ENCODE measurements at regions not wholly inside any gene's neighbourhood (a gene's known extent, or its start where the extent isn't known, plus 50 kb on each side); places are given as distances from the start of the nearest gene placed in this dataset.
"Not testable (repeated sequence)": the region's sequence is repeated elsewhere in the genome, so short reads cannot be mapped to it uniquely, and the experiment has no call there.

DNA sequence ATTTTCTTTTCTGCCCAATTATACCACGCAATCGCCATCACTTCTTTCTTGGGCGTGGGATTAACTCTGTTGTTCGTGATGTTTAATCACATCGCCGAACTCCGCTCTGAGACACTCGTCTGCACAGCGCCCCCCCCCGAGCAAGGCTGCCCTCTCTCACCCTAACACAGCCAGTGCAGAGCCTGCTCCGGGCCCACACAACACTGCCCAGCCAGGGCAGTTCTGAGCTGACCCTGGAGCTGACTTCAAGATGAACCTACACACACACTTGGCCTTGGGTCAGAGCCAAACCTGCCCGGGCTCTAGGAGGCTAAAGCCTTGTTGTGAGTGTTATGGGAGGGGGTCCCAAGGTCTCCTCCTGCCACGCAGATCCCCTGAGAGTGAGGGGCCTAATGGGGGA lies 64.6 kb upstream of the LRP8 start:
- Mint-ChIP-seq H3K4me3 (no peak overlapping the region), H3K9me3 (no peaks in the 10 kb centered on the region), H3K36me3 (no peaks in the 10 kb centered on the region), H3K27me3 (peaks cover 1% of the 10 kb centered on the region), H3K4me1 (peaks cover 4% of the 10 kb centered on the region), H3K27ac (no peak overlapping the region)
- ATAC-seq (ENCODE audit: low read depth) (no peak), DNase-seq (no peak)
- POLR2A ChIA-PET, result interaction anchor here (1.8 to 2.2 kb wide), 2 partner anchors 24 to 65 kb away, joined by 6 to 9 read pairs; partner anchors contain the start of gene LRP8

DNA sequence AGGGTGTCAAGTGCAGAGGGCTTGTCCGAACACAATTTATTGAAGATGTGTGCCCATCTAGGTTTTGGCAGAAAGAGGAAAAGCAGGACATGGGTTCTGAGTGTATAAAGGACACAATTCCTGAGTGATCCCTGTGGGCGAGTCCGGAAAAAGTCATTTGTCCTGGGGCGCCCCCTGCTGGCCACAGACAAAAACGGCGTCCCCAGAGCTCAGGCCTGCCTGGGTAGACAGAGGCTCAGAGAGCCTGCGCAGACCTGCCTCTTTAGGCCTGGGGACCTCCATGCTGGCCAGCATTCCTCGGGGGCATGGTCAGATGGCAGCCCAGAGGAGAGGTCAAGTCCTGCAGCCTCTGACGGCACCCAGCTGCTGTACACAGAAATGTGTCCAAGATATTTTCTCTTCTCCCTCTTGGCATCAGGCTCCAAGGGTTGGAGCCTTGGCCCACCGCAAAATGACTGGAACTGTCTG lies 65.5 kb upstream of the LRP8 start:
- POLR2A ChIA-PET, result interaction anchor here (1.2 to 2.2 kb wide), 4 partner anchors 10 to 115 kb away, joined by 3 to 9 read pairs (median 6); partner anchors contain the start of gene LRP8
- no peak overlapping the region for H3K4me3 Mint-ChIP-seq
- ATAC-seq (ENCODE audit: low read depth), result peak; percentile 83

DNA sequence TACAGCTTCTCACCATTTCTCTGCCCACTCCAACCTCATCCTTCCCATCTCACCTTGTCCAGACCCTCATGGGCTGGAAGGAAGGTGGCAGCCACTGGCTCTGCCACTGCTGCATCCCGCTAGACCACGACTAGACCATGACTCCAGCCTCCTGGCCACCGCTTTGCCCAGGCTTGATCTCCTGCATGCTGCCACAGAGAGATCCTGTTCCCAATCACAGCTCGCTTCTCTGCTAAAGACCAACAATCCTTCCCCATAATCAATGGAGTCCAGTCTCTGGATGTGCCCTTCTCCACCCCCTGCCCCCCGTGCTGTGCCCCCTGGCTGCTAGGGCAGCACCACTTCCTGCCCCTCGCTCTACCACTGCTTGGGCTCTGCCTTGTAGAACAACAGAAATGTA lies 64.9 kb upstream of the DMRTB1 start:
- Mint-ChIP-seq H3K36me3 (no peaks in the 10 kb centered on the region), H3K27ac (peak overlapping the region; percentile 31)
- POLR2A ChIA-PET, result interaction anchor here (1.2 to 2.2 kb wide), 2 partner anchors 9 to 26 kb away, joined by 3 to 9 read pairs; no protein-coding TSS in a partner anchor

More for the DNA sequence above, 65.5 kb upstream of the LRP8 start:
- DNase-seq, result peak; percentile 80
- Mint-ChIP-seq H3K27ac (no peak overlapping the region), H3K9me3 (no peaks in the 10 kb centered on the region), H3K36me3 (no peaks in the 10 kb centered on the region), H3K4me1 (peaks cover 4% of the 10 kb centered on the region), H3K27me3 (no peaks in the 10 kb centered on the region)

DNA sequence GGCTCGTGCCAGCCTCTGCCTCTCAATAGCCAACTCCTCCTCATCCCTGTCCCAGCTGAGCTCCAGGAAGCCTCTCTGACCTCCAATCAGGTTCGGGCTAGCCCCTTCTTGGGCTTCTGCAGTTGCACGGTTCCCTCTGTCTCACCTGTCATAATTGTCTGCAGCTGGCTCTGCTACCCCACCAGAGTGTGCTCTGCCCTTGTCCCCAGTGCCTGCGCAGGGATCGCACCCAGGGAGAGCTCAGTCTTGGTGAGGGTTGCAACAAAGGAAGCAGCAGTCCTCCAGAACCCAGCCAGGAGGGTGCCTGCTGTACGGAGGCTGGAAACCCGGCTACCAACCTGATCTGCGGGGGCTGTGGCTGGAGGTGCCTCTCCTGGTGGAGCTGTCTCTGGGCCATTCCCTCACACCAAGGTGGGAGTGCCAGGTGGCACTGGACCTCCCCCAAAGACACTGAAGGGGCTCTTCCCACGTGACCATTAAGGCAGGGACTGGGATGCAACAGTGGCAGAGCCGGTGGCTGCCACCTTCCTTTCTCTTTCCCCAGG lies 63.5 kb upstream of the DMRTB1 start:
- Mint-ChIP-seq H3K27me3 (no peaks in the 10 kb centered on the region), H3K4me3 (no peak overlapping the region), H3K27ac (no peak overlapping the region), H3K9me3 (no peaks in the 10 kb centered on the region), H3K4me1 (peaks cover 3% of the 10 kb centered on the region), H3K36me3 (no peaks in the 10 kb centered on the region)
- POLR2A ChIA-PET, result no interaction called here
- ATAC-seq (ENCODE audit: low read depth) (no peak), DNase-seq (no peak)

More for the DNA sequence above, 64.9 kb upstream of the DMRTB1 start:
- no peak for DNase-seq
- H3K27me3 Mint-ChIP-seq, result no peaks in the 10 kb centered on the region
- H3K4me3 Mint-ChIP-seq, result no peak overlapping the region
- no peak for ATAC-seq (ENCODE audit: low read depth)
- peaks cover 4% of the 10 kb centered on the region for H3K4me1 Mint-ChIP-seq
- no peaks in the 10 kb centered on the region for H3K9me3 Mint-ChIP-seq

- Mint-ChIP-seq H3K36me3 (no peaks in the 10 kb centered on the region), H3K4me3 (no peak overlapping the region), H3K9me3 (no peaks in the 10 kb centered on the region), H3K27me3 (no peaks in the 10 kb centered on the region), H3K27ac (no peak overlapping the region), H3K4me1 (peaks cover 3% of the 10 kb centered on the region)
- no peak for ATAC-seq (ENCODE audit: low read depth)
- no peak for DNase-seq
- POLR2A ChIA-PET, result interaction anchor here (0.5 to 0.6 kb wide), 2 partner anchors 85 to 705 kb away, joined by 3 to 4 read pairs; no protein-coding TSS in a partner anchor
Measured at GRCh38 chr1:53396573-53397268, 62.5 kb upstream of the DMRTB1 start.

- POLR2A ChIA-PET, result no interaction called here
- H3K4me3 Mint-ChIP-seq, result no peak overlapping the region
- no peaks in the 10 kb centered on the region for H3K36me3 Mint-ChIP-seq
- DNase-seq, result no peak
- peaks cover 3% of the 10 kb centered on the region for H3K4me1 Mint-ChIP-seq
- no peaks in the 10 kb centered on the region for H3K27me3 Mint-ChIP-seq
- H3K27ac Mint-ChIP-seq, result no peak overlapping the region
- ATAC-seq (ENCODE audit: low read depth), result no peak
- H3K9me3 Mint-ChIP-seq, result no peaks in the 10 kb centered on the region
Measured at GRCh38 chr1:53398091-53398490, 61.1 kb upstream of the DMRTB1 start.

GRCh38 chr1:53398576-53399365 lies 60.4 kb upstream of the DMRTB1 start:
- no peak for ATAC-seq (ENCODE audit: low read depth)
- no peaks in the 10 kb centered on the region for H3K4me1 Mint-ChIP-seq

GRCh38 chr1:53399370-53400133 lies 59.6 kb upstream of the DMRTB1 start:
- H3K36me3 Mint-ChIP-seq; DNase-seq; H3K27me3 Mint-ChIP-seq; H3K4me1 Mint-ChIP-seq; POLR2A ChIA-PET; ATAC-seq (ENCODE audit: low read depth); H3K9me3 Mint-ChIP-seq; H3K4me3 Mint-ChIP-seq; H3K27ac Mint-ChIP-seq: not testable (repeated sequence)

More at GRCh38 chr1:53398576-53399365, 60.4 kb upstream of the DMRTB1 start:
- Mint-ChIP-seq H3K27me3 (no peaks in the 10 kb centered on the region), H3K4me3 (no peak overlapping the region), H3K27ac (no peak overlapping the region), H3K9me3 (no peaks in the 10 kb centered on the region), H3K36me3 (no peaks in the 10 kb centered on the region)
- no peak for DNase-seq
- POLR2A ChIA-PET, result no interaction called here

DNA sequence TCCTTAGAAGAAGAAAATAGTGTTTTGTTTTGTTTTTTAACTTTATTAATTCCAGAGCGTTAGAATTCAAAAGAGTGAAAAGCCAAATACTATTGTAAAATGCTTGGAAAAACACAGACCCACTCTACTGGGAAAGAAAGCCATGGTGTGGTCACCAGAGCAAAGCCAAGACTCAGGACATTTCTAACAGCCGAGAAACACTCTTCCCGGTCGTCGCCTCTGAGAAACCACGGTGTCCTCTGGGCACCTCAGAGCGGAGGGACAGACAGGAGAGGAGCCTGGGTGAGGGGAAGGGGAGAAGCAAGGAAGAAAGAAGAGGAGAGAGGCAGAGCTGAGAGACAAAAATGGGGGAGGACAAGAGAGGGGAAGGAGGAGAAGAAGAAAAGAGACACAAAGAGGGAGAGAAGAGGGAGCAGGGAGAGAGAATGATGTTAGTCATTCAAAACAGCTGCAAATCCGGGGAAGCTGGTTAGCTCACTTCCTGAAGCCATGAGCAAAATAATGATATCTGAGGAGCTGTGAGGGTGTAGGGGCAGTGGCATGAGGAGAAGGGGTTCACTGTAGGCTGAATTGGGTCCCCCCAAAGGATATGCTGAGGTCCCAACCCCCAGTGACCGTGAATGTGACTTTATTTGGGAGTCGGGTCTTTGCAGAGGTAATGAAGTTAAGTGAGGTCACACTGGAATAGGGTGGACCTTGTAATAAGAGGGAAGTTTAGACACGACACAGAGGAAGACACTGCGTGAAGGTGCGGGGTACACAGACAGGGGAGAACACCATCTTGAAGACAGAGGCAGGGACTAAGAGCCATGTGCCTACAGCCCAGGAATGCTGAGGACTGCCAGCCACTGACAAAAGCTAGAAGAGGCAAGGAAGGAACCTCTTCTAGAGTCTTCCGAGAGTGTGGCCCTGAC lies 58.2 kb upstream of the DMRTB1 start:
- DNase-seq (no peak), ATAC-seq (ENCODE audit: low read depth) (no peak)
- POLR2A ChIA-PET, result no interaction called here
- Mint-ChIP-seq H3K27ac (no peak overlapping the region), H3K4me1 (no peaks in the 10 kb centered on the region), H3K36me3 (no peaks in the 10 kb centered on the region), H3K4me3 (no peak overlapping the region), H3K27me3 (no peaks in the 10 kb centered on the region), H3K9me3 (no peaks in the 10 kb centered on the region)

DNA sequence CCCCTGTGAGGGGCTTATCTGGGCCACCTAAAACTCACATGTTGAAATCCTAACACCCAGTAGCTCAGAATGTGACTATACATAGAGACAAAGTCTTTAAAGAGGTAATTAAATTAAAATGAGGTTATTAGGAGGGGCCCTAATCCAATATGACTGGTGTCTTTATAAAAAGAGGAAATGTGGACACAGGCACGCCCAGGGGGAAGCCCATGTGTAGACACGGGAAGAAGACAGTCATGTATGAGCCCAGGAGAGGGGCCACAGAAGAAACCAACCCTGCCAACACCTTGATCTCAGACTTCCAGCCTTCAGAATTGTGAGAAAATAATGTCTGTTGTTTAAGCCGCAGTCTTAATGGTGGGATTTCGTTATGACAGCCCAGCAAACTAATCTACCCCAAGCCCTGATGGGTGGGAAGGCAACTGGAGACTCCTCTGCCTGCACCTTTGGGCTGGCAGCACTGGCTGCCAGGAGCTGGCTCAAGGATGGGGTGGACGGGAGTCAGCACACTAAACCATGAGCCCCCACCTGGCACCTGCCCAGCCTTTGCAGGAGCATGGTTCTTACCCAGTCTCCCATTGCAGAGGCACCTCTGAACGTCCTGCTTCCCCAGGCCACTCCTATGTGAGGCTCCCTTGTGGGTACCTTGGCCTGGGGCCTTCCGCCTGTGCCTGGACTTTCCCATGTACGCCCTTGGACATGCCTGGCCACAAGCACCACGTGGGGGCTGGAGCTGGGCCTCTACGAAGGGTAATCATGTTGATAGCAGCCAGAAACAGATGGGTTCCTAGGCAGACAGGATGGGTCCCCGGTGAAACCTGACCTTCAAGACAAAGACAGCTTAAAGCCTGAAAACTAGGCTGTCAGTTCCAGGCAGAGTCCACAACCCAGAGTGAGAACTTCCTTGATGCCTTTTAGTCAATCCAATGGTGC lies 57.1 kb upstream of the DMRTB1 start:
- no peak overlapping the region for H3K27ac Mint-ChIP-seq
- H3K4me3 Mint-ChIP-seq, result no peak overlapping the region
- H3K36me3 Mint-ChIP-seq, result no peaks in the 10 kb centered on the region
- ATAC-seq (ENCODE audit: low read depth) (no peak), DNase-seq (no peak)
- H3K27me3 Mint-ChIP-seq, result no peaks in the 10 kb centered on the region
- POLR2A ChIA-PET, result no interaction called here
- no peaks in the 10 kb centered on the region for H3K4me1 Mint-ChIP-seq
- H3K9me3 Mint-ChIP-seq, result no peaks in the 10 kb centered on the region

DNA sequence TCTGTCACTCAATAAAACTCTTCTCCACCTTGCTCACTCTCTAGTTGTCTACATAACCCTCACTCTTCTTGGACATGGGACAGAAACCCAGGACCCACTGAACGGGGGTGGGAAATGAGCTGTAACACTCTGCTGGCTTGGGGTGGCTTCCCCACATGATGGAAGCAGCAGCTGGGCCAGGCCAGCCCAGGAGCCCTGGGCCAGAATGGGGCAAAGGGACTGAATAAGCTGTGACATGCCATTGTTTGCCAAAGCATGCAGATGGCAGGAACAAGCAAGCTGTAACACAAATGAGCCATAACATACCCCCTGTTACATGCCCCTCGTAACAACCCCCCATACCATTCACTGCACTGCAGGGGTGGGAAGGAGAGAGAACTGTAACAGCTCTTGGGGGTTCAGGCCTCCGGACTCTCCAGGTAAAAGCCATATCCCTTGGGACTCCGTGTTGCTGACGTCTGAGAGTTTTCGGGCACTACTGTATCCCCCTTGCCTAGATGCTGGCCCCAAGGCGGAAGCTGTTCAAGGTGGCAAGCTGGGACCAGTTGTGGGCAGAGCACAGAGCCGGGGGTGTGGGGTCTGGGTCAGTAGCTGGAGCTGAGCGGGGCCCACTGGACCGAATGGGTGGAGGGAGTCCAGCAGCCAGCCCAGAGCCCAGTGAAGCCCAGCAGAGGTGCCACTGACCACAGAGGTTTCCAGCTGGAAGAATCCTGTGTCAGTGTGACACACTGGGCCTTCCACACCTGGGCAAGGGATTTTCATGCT lies 56.1 kb upstream of the DMRTB1 start:
- no peak for DNase-seq
- no peaks in the 10 kb centered on the region for H3K9me3 Mint-ChIP-seq
- H3K4me3 Mint-ChIP-seq, result no peak overlapping the region
- no peaks in the 10 kb centered on the region for H3K27me3 Mint-ChIP-seq
- no peaks in the 10 kb centered on the region for H3K36me3 Mint-ChIP-seq
- H3K4me1 Mint-ChIP-seq, result no peaks in the 10 kb centered on the region
- ATAC-seq (ENCODE audit: low read depth), result no peak
- no peak overlapping the region for H3K27ac Mint-ChIP-seq
- POLR2A ChIA-PET, result interaction anchor here (0.8 to 2.1 kb wide), 3 partner anchors 10 to 21 kb away, joined by 3 to 9 read pairs (median 3); no protein-coding TSS in a partner anchor
